CD4-positive, alpha-beta T cell (primary cell): ENCODE measurements at regions not wholly inside any gene's neighbourhood (a gene's known extent, or its start where the extent isn't known, plus 50 kb on each side); places are given as distances from the start of the nearest gene placed in this dataset.

ENCODE experiments used
- ATAC-seq: fragments of 200-7000 bp; cut with Tn5 transposase; one replicate; pipeline ENCODE4 v1.10.0; 2022; ENCODE audit warnings: mild to moderate bottlenecking; ENCODE audit not compliant: poor library complexity
- CTCF ChIA-PET: fragments of 350-600 bp; sonication (Branson Sonifier 250); formaldehyde crosslinking; loops from one replicate; lab custom pipeline; 2021; ENCODE audit warnings: antibody characterized with exemption, inconsistent platforms; lab: Charles Lee
- POLR2A ChIA-PET: fragments of 350-600 bp; sonication (Branson Sonifier 250); formaldehyde crosslinking; loops from one replicate; lab custom pipeline; 2021; ENCODE audit warnings: antibody characterized with exemption, inconsistent platforms; lab: Charles Lee
- DNase-seq, 14 experiments: peaks; one replicate each; pipeline ENCODE4 v3.0.0-alpha.2; 2013 to 2020; ENCODE audit warnings: mixed read lengths in 2 of 14
- H3K27ac ChIP-seq, 2 donors: one replicate each; pipeline versions ENCODE4 v1.5.1 to v1.7.0; 2013; ENCODE audit warnings: low read length in 2 of 2, low read depth in 1 of 2, mild to moderate bottlenecking in 1 of 2
- H3K27me3 ChIP-seq, 2 experiments: 1 replicate in 1 of 2; 2 replicates in 1 of 2; pipeline versions ENCODE4 v1.6.1 to v1.7.0; 2013; ENCODE audit warnings: low read length in 2 of 2, control low read depth in 1 of 2, mild to moderate bottlenecking in 1 of 2, moderate library complexity in 1 of 2; ENCODE audit not compliant: insufficient read depth in 2 of 2, control insufficient read depth in 1 of 2
- H3K36me3 ChIP-seq: one replicate; pipeline ENCODE4 v1.6.1; 2013; ENCODE audit warnings: low read length, control low read depth; ENCODE audit not compliant: insufficient read depth
- H3K4me1 ChIP-seq: one replicate; pipeline ENCODE4 v1.6.1; 2013; ENCODE audit warnings: low read length, control low read depth; ENCODE audit not compliant: insufficient read depth
- H3K4me3 ChIP-seq: one replicate; pipeline ENCODE4 v1.5.1; 2013; ENCODE audit warnings: mild to moderate bottlenecking, low read length, moderate library complexity
- H3K9me3 ChIP-seq, 2 experiments: 1 replicate in 1 of 2; 2 replicates in 1 of 2; pipeline versions ENCODE4 v1.6.1 to v1.7.0; 2013; ENCODE audit warnings: low read length in 2 of 2, mild to moderate bottlenecking in 2 of 2, control low read depth in 1 of 2, moderate library complexity in 1 of 2; ENCODE audit not compliant: control insufficient read depth in 1 of 2, insufficient read depth in 1 of 2
- H3K27ac Mint-ChIP-seq: one replicate; pipeline ENCODE4 v1.8.0; 2020; ENCODE audit warnings: mixed read lengths
- H3K27me3 Mint-ChIP-seq: one replicate; pipeline ENCODE4 v1.8.0; 2021; ENCODE audit warnings: mixed read lengths
- H3K36me3 Mint-ChIP-seq: one replicate; pipeline ENCODE4 v1.8.0; 2021; ENCODE audit warnings: low read depth, mixed read lengths
- H3K4me1 Mint-ChIP-seq: one replicate; pipeline ENCODE4 v1.8.0; 2021; ENCODE audit warnings: low read depth, mixed read lengths
- H3K4me3 Mint-ChIP-seq: one replicate; pipeline ENCODE4 v1.8.0; 2020; ENCODE audit warnings: mild to moderate bottlenecking, mixed read lengths
- H3K9me3 Mint-ChIP-seq: one replicate; pipeline ENCODE4 v1.8.0; 2020; ENCODE audit warnings: mixed read lengths
- intact Hi-C, 2 experiments: fragments of 100-400 bp; cut with DNase I in 1 of 2; cut with micrococcal nuclease in 1 of 2; formaldehyde crosslinking; loops; one replicate each; pipeline versions ENCODE4 v1.15.1 to v1.9.0; 2023 to 2025; cut with DNase I, micrococcal nuclease
- TF ChIP-seq, protein P1 (sequence below): fragments of 200-600 bp; IDR thresholded peaks from one replicate; pipeline ENCODE4 v1.8.0; 2022; ENCODE audit warnings: antibody characterized with exemption, mild to moderate bottlenecking

DNA sequence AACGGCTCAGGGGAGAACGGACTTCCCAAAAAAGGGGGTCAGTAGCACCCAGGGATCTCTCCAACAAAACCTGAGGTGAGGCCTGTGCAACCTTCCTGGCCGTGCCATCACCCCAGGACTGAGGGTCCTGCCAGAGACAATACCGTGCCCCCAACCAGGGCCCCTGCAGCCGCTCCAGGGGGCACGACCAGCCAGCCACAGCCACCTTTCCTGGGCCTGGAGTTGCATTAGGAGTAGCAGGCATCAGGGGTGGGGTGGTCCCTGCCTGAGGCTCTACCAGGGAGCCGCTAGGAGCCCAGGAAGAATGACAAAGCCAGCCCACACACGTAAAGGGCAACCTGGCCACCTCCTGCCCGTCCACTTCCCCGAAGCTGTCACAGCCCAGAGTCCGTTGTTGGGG lies 137.8 kb downstream of the BRD1 start:
- DNase-seq (no peak), ATAC-seq (no peak)
- peaks cover 5% of the 10 kb centered on the region for H3K27me3 Mint-ChIP-seq
- H3K9me3 Mint-ChIP-seq, result no peaks in the 10 kb centered on the region
- no peak overlapping the region for H3K27ac Mint-ChIP-seq
- no peaks in the 10 kb centered on the region for H3K27me3 ChIP-seq
- no peaks in the 10 kb centered on the region for H3K36me3 ChIP-seq
- POLR2A ChIA-PET, result no interaction called here
- no peak overlapping the region for H3K4me3 ChIP-seq
- H3K27ac ChIP-seq, result no peak overlapping the region
- TF ChIP-seq, protein P1, sequence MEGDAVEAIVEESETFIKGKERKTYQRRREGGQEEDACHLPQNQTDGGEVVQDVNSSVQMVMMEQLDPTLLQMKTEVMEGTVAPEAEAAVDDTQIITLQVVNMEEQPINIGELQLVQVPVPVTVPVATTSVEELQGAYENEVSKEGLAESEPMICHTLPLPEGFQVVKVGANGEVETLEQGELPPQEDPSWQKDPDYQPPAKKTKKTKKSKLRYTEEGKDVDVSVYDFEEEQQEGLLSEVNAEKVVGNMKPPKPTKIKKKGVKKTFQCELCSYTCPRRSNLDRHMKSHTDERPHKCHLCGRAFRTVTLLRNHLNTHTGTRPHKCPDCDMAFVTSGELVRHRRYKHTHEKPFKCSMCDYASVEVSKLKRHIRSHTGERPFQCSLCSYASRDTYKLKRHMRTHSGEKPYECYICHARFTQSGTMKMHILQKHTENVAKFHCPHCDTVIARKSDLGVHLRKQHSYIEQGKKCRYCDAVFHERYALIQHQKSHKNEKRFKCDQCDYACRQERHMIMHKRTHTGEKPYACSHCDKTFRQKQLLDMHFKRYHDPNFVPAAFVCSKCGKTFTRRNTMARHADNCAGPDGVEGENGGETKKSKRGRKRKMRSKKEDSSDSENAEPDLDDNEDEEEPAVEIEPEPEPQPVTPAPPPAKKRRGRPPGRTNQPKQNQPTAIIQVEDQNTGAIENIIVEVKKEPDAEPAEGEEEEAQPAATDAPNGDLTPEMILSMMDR, result no peak
- CTCF ChIA-PET, result no interaction called here
- H3K4me1 Mint-ChIP-seq, result no peaks in the 10 kb centered on the region
- H3K4me3 Mint-ChIP-seq, result no peak overlapping the region
- H3K4me1 ChIP-seq, result peaks cover 17% of the 10 kb centered on the region
- peaks cover 0 to 12% of the 10 kb centered on the region in 2 experiments for H3K9me3 ChIP-seq
- intact Hi-C loops, result no loop called here
- H3K36me3 Mint-ChIP-seq, result no peaks in the 10 kb centered on the region

DNA sequence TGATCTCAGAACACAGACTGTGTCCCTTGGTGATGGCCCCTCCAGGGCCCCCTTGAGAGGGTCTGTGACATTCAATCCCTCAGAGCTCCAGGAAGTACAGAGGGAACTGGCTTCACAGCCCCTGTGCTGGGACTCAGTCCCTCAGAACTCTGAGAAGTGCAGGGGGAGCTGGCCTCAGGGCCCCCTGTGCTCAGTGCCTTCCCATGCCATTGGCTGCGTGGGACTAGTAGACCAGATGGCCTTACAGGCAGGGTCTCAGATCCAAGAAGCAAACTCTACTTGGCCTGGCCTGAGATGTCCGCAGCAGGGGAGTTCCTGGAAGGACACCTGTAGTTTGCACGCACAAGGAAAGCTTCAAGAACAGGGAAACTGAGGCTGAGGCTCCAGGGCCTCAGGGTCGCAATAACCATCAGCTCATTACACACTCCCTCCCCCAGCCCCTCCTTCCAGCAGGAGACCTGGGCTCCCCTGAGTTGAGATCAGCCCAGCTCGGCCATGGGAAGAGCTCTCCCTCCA lies 138.4 kb downstream of the BRD1 start:
- Histone ChIP-seq H3K27ac (no peak overlapping the region), H3K36me3 (no peaks in the 10 kb centered on the region), H3K27me3 (no peaks in the 10 kb centered on the region), H3K4me1 (peaks cover 17% of the 10 kb centered on the region), H3K9me3 (peaks cover 0 to 8% of the 10 kb centered on the region in 2 experiments), H3K4me3 (no peak overlapping the region)
- intact Hi-C loops, result no loop called here
- Mint-ChIP-seq H3K36me3 (no peaks in the 10 kb centered on the region), H3K4me3 (no peak overlapping the region), H3K27ac (no peak overlapping the region), H3K27me3 (peaks cover 5% of the 10 kb centered on the region), H3K4me1 (no peaks in the 10 kb centered on the region), H3K9me3 (no peaks in the 10 kb centered on the region)
- CTCF ChIA-PET, result no interaction called here
- TF ChIP-seq, protein P1, result no peak
- POLR2A ChIA-PET, result no interaction called here
- no peak for DNase-seq
- ATAC-seq, result no peak

DNA sequence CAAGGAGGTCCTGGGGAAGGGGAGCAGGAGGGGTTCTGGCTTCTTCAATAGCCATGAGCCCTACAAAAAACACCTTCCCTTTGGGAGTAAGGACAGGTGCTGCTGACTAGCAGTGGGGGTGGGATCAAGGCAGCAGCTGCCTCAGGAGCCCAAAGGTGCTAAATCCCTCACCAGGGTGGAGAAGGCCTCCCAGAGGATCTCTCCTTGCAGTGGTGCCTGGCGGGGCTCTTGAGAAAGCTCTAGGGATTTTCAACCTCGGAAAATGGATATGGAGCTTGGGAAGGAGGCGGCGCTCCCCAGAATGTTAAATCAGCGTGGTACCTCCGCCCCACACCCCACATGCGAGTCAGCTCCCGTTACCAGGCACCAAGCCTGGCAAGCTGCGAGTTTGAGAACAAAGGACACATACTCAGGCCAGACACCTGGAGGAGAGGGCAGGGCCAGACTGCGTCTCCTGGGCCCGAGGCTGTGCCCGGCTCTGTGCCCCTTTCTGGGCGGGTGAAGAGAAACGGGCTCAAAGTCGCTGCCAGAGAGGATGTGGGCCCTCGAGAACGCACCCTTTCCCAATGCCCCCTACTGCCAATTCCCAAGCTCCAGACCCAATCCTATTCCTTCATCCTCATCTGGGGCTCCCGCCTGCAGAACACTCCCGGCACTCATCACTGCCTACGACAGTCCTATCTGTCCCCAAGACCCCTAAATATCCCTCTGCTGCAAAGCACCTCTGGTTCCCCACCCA lies 139.0 kb downstream of the BRD1 start:
- no peaks in the 10 kb centered on the region for H3K4me1 Mint-ChIP-seq
- CTCF ChIA-PET, result no interaction called here
- Histone ChIP-seq H3K27me3 (no peaks in the 10 kb centered on the region), H3K4me1 (peaks cover 15% of the 10 kb centered on the region), H3K9me3 (peaks cover 0 to 8% of the 10 kb centered on the region in 2 experiments), H3K4me3 (no peak overlapping the region), H3K36me3 (no peaks in the 10 kb centered on the region), H3K27ac (no peak overlapping the region)
- no peak for DNase-seq
- H3K36me3 Mint-ChIP-seq, result no peaks in the 10 kb centered on the region
- H3K4me3 Mint-ChIP-seq, result no peak overlapping the region
- peaks cover 2% of the 10 kb centered on the region for H3K9me3 Mint-ChIP-seq
- H3K27ac Mint-ChIP-seq, result no peak overlapping the region
- peaks cover 5% of the 10 kb centered on the region for H3K27me3 Mint-ChIP-seq
- TF ChIP-seq, protein P1, result no peak
- ATAC-seq, result no peak
- intact Hi-C loops, result no loop called here
- POLR2A ChIA-PET, result no interaction called here
